ENCODE measurements at regions not wholly inside any gene's neighbourhood (a gene's known extent, or its start where the extent isn't known, plus 50 kb on each side); places are given as distances from the start of the nearest gene placed in this dataset.

DNA sequence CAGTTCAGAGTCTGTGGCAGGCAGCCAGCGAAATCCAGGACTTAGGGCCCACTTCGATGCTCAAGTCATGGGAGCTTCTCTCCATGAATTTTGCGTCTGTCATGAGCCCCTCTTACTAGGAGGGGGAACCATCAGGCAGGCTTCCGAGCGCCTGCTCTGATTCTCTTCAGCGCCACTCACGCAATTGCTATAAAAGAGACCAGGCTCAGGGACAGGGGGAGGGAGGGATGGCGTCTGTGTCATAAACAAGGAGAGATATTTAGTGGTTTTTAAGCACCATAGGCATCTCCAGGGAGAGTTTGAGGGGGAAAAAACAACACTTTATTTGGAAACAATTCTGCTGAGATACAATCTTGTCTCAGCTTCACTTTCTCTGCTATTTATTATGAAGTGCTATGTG lies 60.6 kb downstream of the NAV1 start:
- H3K4me3 ChIP-seq (ENCODE audit: low read depth in 1 of 3, low read length in 3 of 3), result no peak overlapping the region
- H3K4me1 ChIP-seq (ENCODE audit: control insufficient read depth in 4 of 4, insufficient read depth in 4 of 4, low read length in 3 of 4), result no peaks in the 10 kb centered on the region
- H3K9ac ChIP-seq (ENCODE audit: low read depth in 1 of 2, low read length in 2 of 2), result no peak overlapping the region
- no peak overlapping the region for H3K27ac ChIP-seq (ENCODE audit: low read depth in 1 of 2, low read length in 2 of 2)
- TF ChIP-seq, protein P1, sequence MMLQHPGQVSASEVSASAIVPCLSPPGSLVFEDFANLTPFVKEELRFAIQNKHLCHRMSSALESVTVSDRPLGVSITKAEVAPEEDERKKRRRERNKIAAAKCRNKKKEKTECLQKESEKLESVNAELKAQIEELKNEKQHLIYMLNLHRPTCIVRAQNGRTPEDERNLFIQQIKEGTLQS (IDR thresholded peaks at IDR 0.05), result no peak
- TF ChIP-seq GABPA (IDR thresholded peaks at IDR 0.05 in 1 of 2, conservative IDR thresholded peaks at IDR 0.05 in 1 of 2) (no peak), RXRA (IDR thresholded peaks at IDR 0.05) (no peak), RAD21 (IDR thresholded peaks at IDR 0.05) (no peak), JUND (IDR thresholded peaks at IDR 0.05) (no peak), HNF4G (IDR thresholded peaks at IDR 0.05) (no peak), HNF4A (conservative IDR thresholded peaks at IDR 0.05) (no peak), NR2F2 (IDR thresholded peaks at IDR 0.05) (no peak), SP1 (IDR thresholded peaks at IDR 0.05) (no peak), CTCF (IDR thresholded peaks at IDR 0.05; ENCODE audit: low read depth, low read length, missing input control) (no peak), FOXA1 (IDR thresholded peaks at IDR 0.05) (no peak), ZBTB33 (IDR thresholded peaks at IDR 0.05) (no peak), TAF1 (conservative IDR thresholded peaks at IDR 0.05) (no peak), EGR1 (IDR thresholded peaks at IDR 0.05; ENCODE audit: low read depth in 2 of 2) (no peak), YY1 (IDR thresholded peaks at IDR 0.05) (no peak), FOXA2 (IDR thresholded peaks at IDR 0.05) (no peak)
- TF ChIP-seq, protein P2, sequence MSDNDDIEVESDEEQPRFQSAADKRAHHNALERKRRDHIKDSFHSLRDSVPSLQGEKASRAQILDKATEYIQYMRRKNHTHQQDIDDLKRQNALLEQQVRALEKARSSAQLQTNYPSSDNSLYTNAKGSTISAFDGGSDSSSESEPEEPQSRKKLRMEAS (IDR thresholded peaks at IDR 0.05), result no peak
- no peaks in the 10 kb centered on the region for H3K27me3 ChIP-seq (ENCODE audit: control insufficient read depth in 4 of 4, insufficient read depth in 4 of 4, low read length in 3 of 4)
- no peaks in the 10 kb centered on the region for H3K9me3 ChIP-seq (ENCODE audit: control insufficient read depth in 4 of 4, low read length in 3 of 4)
- no peaks in the 10 kb centered on the region for H3K36me3 ChIP-seq (ENCODE audit: control insufficient read depth in 4 of 4, insufficient read depth in 3 of 4, low read depth in 1 of 4, low read length in 3 of 4)
- no peak for DNase-seq (ENCODE audit: low spot score)
- 93% methylated on average over 8 of the region's 8 CpGs for WGBS

GRCh38 chr1:201602413-201603265 lies 63.7 kb downstream of the NAV1 start:
- DNase-seq (ENCODE audit: low spot score), result no peak
- TF ChIP-seq, protein P3, sequence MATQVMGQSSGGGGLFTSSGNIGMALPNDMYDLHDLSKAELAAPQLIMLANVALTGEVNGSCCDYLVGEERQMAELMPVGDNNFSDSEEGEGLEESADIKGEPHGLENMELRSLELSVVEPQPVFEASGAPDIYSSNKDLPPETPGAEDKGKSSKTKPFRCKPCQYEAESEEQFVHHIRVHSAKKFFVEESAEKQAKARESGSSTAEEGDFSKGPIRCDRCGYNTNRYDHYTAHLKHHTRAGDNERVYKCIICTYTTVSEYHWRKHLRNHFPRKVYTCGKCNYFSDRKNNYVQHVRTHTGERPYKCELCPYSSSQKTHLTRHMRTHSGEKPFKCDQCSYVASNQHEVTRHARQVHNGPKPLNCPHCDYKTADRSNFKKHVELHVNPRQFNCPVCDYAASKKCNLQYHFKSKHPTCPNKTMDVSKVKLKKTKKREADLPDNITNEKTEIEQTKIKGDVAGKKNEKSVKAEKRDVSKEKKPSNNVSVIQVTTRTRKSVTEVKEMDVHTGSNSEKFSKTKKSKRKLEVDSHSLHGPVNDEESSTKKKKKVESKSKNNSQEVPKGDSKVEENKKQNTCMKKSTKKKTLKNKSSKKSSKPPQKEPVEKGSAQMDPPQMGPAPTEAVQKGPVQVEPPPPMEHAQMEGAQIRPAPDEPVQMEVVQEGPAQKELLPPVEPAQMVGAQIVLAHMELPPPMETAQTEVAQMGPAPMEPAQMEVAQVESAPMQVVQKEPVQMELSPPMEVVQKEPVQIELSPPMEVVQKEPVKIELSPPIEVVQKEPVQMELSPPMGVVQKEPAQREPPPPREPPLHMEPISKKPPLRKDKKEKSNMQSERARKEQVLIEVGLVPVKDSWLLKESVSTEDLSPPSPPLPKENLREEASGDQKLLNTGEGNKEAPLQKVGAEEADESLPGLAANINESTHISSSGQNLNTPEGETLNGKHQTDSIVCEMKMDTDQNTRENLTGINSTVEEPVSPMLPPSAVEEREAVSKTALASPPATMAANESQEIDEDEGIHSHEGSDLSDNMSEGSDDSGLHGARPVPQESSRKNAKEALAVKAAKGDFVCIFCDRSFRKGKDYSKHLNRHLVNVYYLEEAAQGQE (IDR thresholded peaks at IDR 0.05), result no peak
- TF ChIP-seq HNF4G (IDR thresholded peaks at IDR 0.05) (no peak), FOXA2 (IDR thresholded peaks at IDR 0.05) (no peak), TAF1 (conservative IDR thresholded peaks at IDR 0.05) (no peak), ZBTB33 (IDR thresholded peaks at IDR 0.05) (no peak), NR2F2 (IDR thresholded peaks at IDR 0.05) (no peak), EGR1 (IDR thresholded peaks at IDR 0.05; ENCODE audit: low read depth in 2 of 2) (no peak), RAD21 (IDR thresholded peaks at IDR 0.05) (no peak)
- TF ChIP-seq, protein P2 (IDR thresholded peaks at IDR 0.05), result no peak
- TF ChIP-seq, protein P1 (IDR thresholded peaks at IDR 0.05), result no peak

More at GRCh38 chr1:201602413-201603265, 63.7 kb downstream of the NAV1 start:
- no peak overlapping the region for H3K27ac ChIP-seq (ENCODE audit: low read depth in 1 of 2, low read length in 2 of 2)
- H3K27me3 ChIP-seq (ENCODE audit: control insufficient read depth in 4 of 4, insufficient read depth in 4 of 4, low read length in 3 of 4), result no peaks in the 10 kb centered on the region
- WGBS, result 89% methylated on average over 7 of the region's 7 CpGs
- H3K9ac ChIP-seq (ENCODE audit: low read depth in 1 of 2, low read length in 2 of 2), result no peak overlapping the region
- no peaks in the 10 kb centered on the region for H3K36me3 ChIP-seq (ENCODE audit: control insufficient read depth in 4 of 4, insufficient read depth in 3 of 4, low read depth in 1 of 4, low read length in 3 of 4)
- H3K4me1 ChIP-seq (ENCODE audit: control insufficient read depth in 4 of 4, insufficient read depth in 4 of 4, low read length in 3 of 4), result no peaks in the 10 kb centered on the region
- H3K4me3 ChIP-seq (ENCODE audit: low read depth in 1 of 3, low read length in 3 of 3), result no peak overlapping the region
- H3K9me3 ChIP-seq (ENCODE audit: control insufficient read depth in 4 of 4, low read length in 3 of 4), result no peaks in the 10 kb centered on the region

Data from liver (tissue), 8 donors.